Left ventricle myocardium inferior (tissue), 1 donor: ENCODE measurements at regions not wholly inside any gene's neighbourhood (a gene's known extent, or its start where the extent isn't known, plus 50 kb on each side); places are given as distances from the start of the nearest gene placed in this dataset.
"Not testable (repeated sequence)": the region's sequence is repeated elsewhere in the genome, so short reads cannot be mapped to it uniquely, and the experiment has no call there.

Experiments
- DNase-seq: peaks from one replicate; pipeline ENCODE4 v3.0.0-alpha.2; 2020
- H3K27ac ChIP-seq: fragments of 200-600 bp; replicated peaks from 2 replicates; pipeline ENCODE4 v1.8.0; 2021
- H3K27me3 ChIP-seq: fragments of 200-600 bp; 2 replicates; pipeline ENCODE4 v1.8.0; 2021; ENCODE audit warnings: low read depth
- H3K36me3 ChIP-seq: fragments of 200-600 bp; 2 replicates; pipeline ENCODE4 v1.8.0; 2021
- H3K4me1 ChIP-seq: fragments of 200-600 bp; 2 replicates; pipeline ENCODE4 v1.8.0; 2021
- H3K4me3 ChIP-seq: fragments of 200-600 bp; 2 replicates; pipeline ENCODE4 v1.8.0; 2021; ENCODE audit warnings: mild to moderate bottlenecking, moderate library complexity
- H3K9me3 ChIP-seq: fragments of 200-600 bp; replicated peaks from 2 replicates; pipeline ENCODE4 v1.8.0; 2021
- CTCF ChIP-seq: fragments of 200-600 bp; IDR thresholded peaks from 2 replicates; pipeline ENCODE4 v1.8.0; 2021; ENCODE audit warnings: antibody characterized with exemption, mild to moderate bottlenecking, borderline replicate concordance
- intact Hi-C: fragments of 100-400 bp; cut with micrococcal nuclease; formaldehyde crosslinking; loops from one replicate; pipeline ENCODE4 v1.11.0; 2022
- donor health status: DM: no; HTN: yes; CAD: no; lungs with severe emphysema.

- Histone ChIP-seq H3K36me3 (no peaks in the 10 kb centered on the region), H3K27ac (no peak overlapping the region), H3K9me3 (peaks cover 32% of the 10 kb centered on the region), H3K4me1 (no peaks in the 10 kb centered on the region), H3K27me3 (no peaks in the 10 kb centered on the region), H3K4me3 (no peak overlapping the region)
- intact Hi-C loops = no loop called here
- DNase-seq = no peak
- no peak for TF ChIP-seq CTCF
Observed at GRCh38 chr10:108608860-108609259, 1314.5 kb downstream of the XPNPEP1 start.

GRCh38 chr10:108601851-108602250 is 1321.5 kb downstream of the XPNPEP1 start:
- intact Hi-C loops = no loop called here
- Histone ChIP-seq H3K4me1 (no peaks in the 10 kb centered on the region), H3K27me3 (no peaks in the 10 kb centered on the region), H3K9me3 (peaks cover 15% of the 10 kb centered on the region), H3K4me3 (no peak overlapping the region), H3K36me3 (no peaks in the 10 kb centered on the region), H3K27ac (no peak overlapping the region)
- no peak for TF ChIP-seq CTCF
- DNase-seq = no peak

- H3K27me3 ChIP-seq, H3K4me3 ChIP-seq, H3K4me1 ChIP-seq, H3K9me3 ChIP-seq, H3K27ac ChIP-seq, intact Hi-C loops, DNase-seq, H3K36me3 ChIP-seq: not testable (repeated sequence)
Observed at GRCh38 chr10:108600511-108600910, 1322.8 kb downstream of the XPNPEP1 start.

- intact Hi-C loops = not testable (repeated sequence)
Observed at GRCh38 chr10:108599317-108599716, 1324.0 kb downstream of the XPNPEP1 start.

GRCh38 chr10:108598831-108599230 is 1324.5 kb downstream of the XPNPEP1 start:
- Histone ChIP-seq H3K27ac (no peak overlapping the region), H3K27me3 (no peaks in the 10 kb centered on the region), H3K4me3 (no peak overlapping the region), H3K4me1 (no peaks in the 10 kb centered on the region), H3K36me3 (no peaks in the 10 kb centered on the region), H3K9me3 (no peaks in the 10 kb centered on the region)
- intact Hi-C loops = no loop called here
- no peak for TF ChIP-seq CTCF
- DNase-seq = no peak

More at GRCh38 chr10:108599317-108599716, 1324.0 kb downstream of the XPNPEP1 start:
- not testable (repeated sequence) for H3K27ac ChIP-seq, DNase-seq, H3K4me1 ChIP-seq, H3K4me3 ChIP-seq, H3K9me3 ChIP-seq, H3K27me3 ChIP-seq, H3K36me3 ChIP-seq

GRCh38 chr10:108598320-108598695 is 1325.0 kb downstream of the XPNPEP1 start:
- no peaks in the 10 kb centered on the region for H3K4me1 ChIP-seq

More at GRCh38 chr10:108598320-108598695, 1325.0 kb downstream of the XPNPEP1 start:
- intact Hi-C loops = no loop called here
- H3K9me3 ChIP-seq = no peaks in the 10 kb centered on the region
- TF ChIP-seq CTCF = no peak
- H3K4me3 ChIP-seq = no peak overlapping the region
- H3K36me3 ChIP-seq = no peaks in the 10 kb centered on the region
- no peak for DNase-seq
- no peak overlapping the region for H3K27ac ChIP-seq
- no peaks in the 10 kb centered on the region for H3K27me3 ChIP-seq
